CD14-positive monocyte (primary cell): ENCODE measurements at regions not wholly inside any gene's neighbourhood (a gene's known extent, or its start where the extent isn't known, plus 50 kb on each side); places are given as distances from the start of the nearest gene placed in this dataset.

ENCODE experiments used
- DNase-seq, 3 donors: peaks; one replicate each; pipeline ENCODE4 v3.0.0-alpha.2; 2011 to 2022
- H2AFZ ChIP-seq: 2 replicates; pipeline ENCODE4 v1.6.0; 2012; ENCODE audit warnings: mild to moderate bottlenecking, low read depth, low read length, inconsistent platforms; ENCODE audit not compliant: insufficient read depth, poor library complexity, severe bottlenecking
- H3K27ac ChIP-seq, 2 donors: 1 replicate in 1 of 2; 2 replicates in 1 of 2; pipeline ENCODE4 v1.5.1; 2012 to 2013; ENCODE audit warnings: low read length in 2 of 2, control low read depth in 1 of 2, inconsistent platforms in 1 of 2, low read depth in 1 of 2, mild to moderate bottlenecking in 1 of 2
- H3K27me3 ChIP-seq, 2 donors: one replicate each; pipeline versions ENCODE4 v1.6.0 to v1.6.1; 2011 to 2013; ENCODE audit warnings: low read length in 2 of 2; ENCODE audit not compliant: control insufficient read depth in 2 of 2, insufficient read depth in 2 of 2
- H3K36me3 ChIP-seq, 2 donors: replicated peaks in 1 of 2; 1 replicate in 1 of 2; 2 replicates in 1 of 2; pipeline versions ENCODE4 v1.5.1 to v1.6.1; 2012 to 2013; ENCODE audit warnings: low read length in 2 of 2, control low read depth in 1 of 2, inconsistent platforms in 1 of 2, mild to moderate bottlenecking in 1 of 2; ENCODE audit not compliant: insufficient read depth in 2 of 2, control insufficient read depth in 1 of 2
- H3K4me1 ChIP-seq, 2 donors: 1 replicate in 1 of 2; 2 replicates in 1 of 2; pipeline versions ENCODE4 v1.5.1 to v1.6.1; 2012 to 2013; ENCODE audit warnings: low read length in 2 of 2, control low read depth in 1 of 2, inconsistent platforms in 1 of 2, mild to moderate bottlenecking in 1 of 2, moderate library complexity in 1 of 2; ENCODE audit not compliant: insufficient read depth in 2 of 2, control insufficient read depth in 1 of 2
- H3K4me2 ChIP-seq: replicated peaks from 2 replicates; pipeline ENCODE3; 2012; ENCODE audit warnings: low read length, moderate library complexity, mild to moderate bottlenecking; ENCODE audit not compliant: poor library complexity, severe bottlenecking; ENCODE audit errors: extremely low read depth
- H3K4me3 ChIP-seq, 3 experiments: fragments of 200-600 bp in 1 of 3; sonication (generic) in 1 of 3; replicated peaks in 1 of 3; 1 replicate in 2 of 3; 2 replicates in 1 of 3; pipeline ENCODE4 v1.5.1; 2011 to 2013; ENCODE audit warnings: low read length in 3 of 3, mild to moderate bottlenecking in 3 of 3, control low read depth in 2 of 3, low read depth in 2 of 3, inconsistent platforms in 1 of 3, moderate library complexity in 1 of 3
- H3K79me2 ChIP-seq: 2 replicates; pipeline ENCODE4 v1.6.0; 2012; ENCODE audit warnings: mild to moderate bottlenecking, control low read depth, inconsistent platforms, low read length, moderate library complexity; ENCODE audit not compliant: insufficient read depth
- H3K9ac ChIP-seq: 2 replicates; pipeline ENCODE4 v1.6.0; 2017; ENCODE audit warnings: low read length, mild to moderate bottlenecking; ENCODE audit not compliant: insufficient read depth, poor library complexity, severe bottlenecking
- H3K9me3 ChIP-seq, 2 donors: replicated peaks in 1 of 2; 1 replicate in 1 of 2; 2 replicates in 1 of 2; pipeline versions ENCODE4 v1.5.1 to v1.6.1; 2012 to 2013; ENCODE audit warnings: low read length in 2 of 2, control low read depth in 1 of 2; ENCODE audit not compliant: control insufficient read depth in 1 of 2, insufficient read depth in 1 of 2
- H4K20me1 ChIP-seq: 2 replicates; pipeline ENCODE4 v1.6.0; 2012; ENCODE audit warnings: mild to moderate bottlenecking, low read length, control low read depth, moderate library complexity; ENCODE audit not compliant: insufficient read depth
- H3K27ac Mint-ChIP-seq, 7 donors: one replicate each; pipeline ENCODE4 v1.8.0; 2020; ENCODE audit warnings: mild to moderate bottlenecking in 7 of 7, mixed read lengths in 7 of 7, moderate library complexity in 6 of 7, inconsistent platforms in 2 of 7
- H3K27me3 Mint-ChIP-seq, 3 donors: one replicate each; pipeline ENCODE4 v1.8.0; 2021 to 2022; ENCODE audit warnings: low read depth in 3 of 3, mild to moderate bottlenecking in 3 of 3, mixed read lengths in 3 of 3, moderate library complexity in 3 of 3, inconsistent platforms in 1 of 3
- H3K36me3 Mint-ChIP-seq, 2 donors: one replicate each; pipeline ENCODE4 v1.8.0; 2020; ENCODE audit warnings: mixed read lengths in 2 of 2, inconsistent platforms in 1 of 2, mild to moderate bottlenecking in 1 of 2
- H3K4me1 Mint-ChIP-seq: one replicate; pipeline ENCODE4 v1.8.0; 2020; ENCODE audit warnings: mild to moderate bottlenecking, mixed read lengths
- H3K4me3 Mint-ChIP-seq, 2 donors: one replicate each; pipeline ENCODE4 v1.8.0; 2020; ENCODE audit warnings: mild to moderate bottlenecking in 2 of 2, mixed read lengths in 2 of 2, moderate library complexity in 1 of 2
- H3K9me3 Mint-ChIP-seq, 7 donors: one replicate each; pipeline ENCODE4 v1.8.0; 2020 to 2022; ENCODE audit warnings: mixed read lengths in 7 of 7, mild to moderate bottlenecking in 6 of 7, moderate library complexity in 6 of 7, inconsistent platforms in 2 of 7
- WGBS: methylation state at CpG from one replicate; pipeline ENCODE4 v1.1.5; 2013; ENCODE audit warnings: missing lambda C conversion rate; ENCODE audit not compliant: insufficient coverage; 5-methylcytosine and 5-hydroxymethylcytosine counted together
- intact Hi-C, 2 donors: fragments of 100-400 bp; cut with micrococcal nuclease; formaldehyde crosslinking; loops; one replicate each; pipeline versions ENCODE4 v1.15.0 to v1.15.1; 2023
- TF ChIP-seq, protein P1 (sequence below): fragments of 200-600 bp; IDR thresholded peaks from one replicate; pipeline ENCODE4 v1.8.0; 2022; ENCODE audit warnings: antibody characterized with exemption, mild to moderate bottlenecking

DNA sequence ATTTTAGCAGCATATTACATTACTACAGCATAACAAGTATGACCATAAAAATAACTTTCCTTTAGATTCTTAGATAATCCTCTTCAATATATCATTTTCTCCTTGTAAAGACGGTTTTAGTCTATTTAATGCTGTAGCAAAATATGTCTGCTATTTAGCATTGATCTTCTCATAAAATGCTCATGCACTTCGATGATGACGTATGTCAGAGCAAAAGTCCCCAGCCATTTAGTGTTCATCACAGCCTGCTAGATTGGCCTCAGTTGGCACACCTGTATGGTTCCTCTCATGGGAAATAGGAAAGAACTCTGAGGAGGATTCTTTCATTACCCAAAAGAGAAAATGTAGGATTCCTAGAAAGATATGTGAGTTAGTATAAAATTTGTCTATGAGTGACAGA lies 232.2 kb downstream of the MAP2K6 start:
- H3K4me3 Mint-ChIP-seq = no peak overlapping the region
- DNase-seq = no peak
- no peak overlapping the region for H3K4me2 ChIP-seq
- no peaks in the 10 kb centered on the region for H3K36me3 Mint-ChIP-seq
- H3K27ac Mint-ChIP-seq = no peak overlapping the region
- no peaks in the 10 kb centered on the region for H3K27me3 Mint-ChIP-seq
- H3K4me1 Mint-ChIP-seq = no peaks in the 10 kb centered on the region
- no peak overlapping the region for H3K9ac ChIP-seq
- H3K9me3 Mint-ChIP-seq = peaks cover 0 to 6% (median 1%) of the 10 kb centered on the region in 7 donors
- no peak overlapping the region for H3K27ac ChIP-seq
- H3K4me3 ChIP-seq = no peak overlapping the region
- WGBS = no CpG with 5 or more reads among the region's 3 CpGs
- intact Hi-C loops = no loop called here
- no peaks in the 10 kb centered on the region for H4K20me1 ChIP-seq
- no peaks in the 10 kb centered on the region for H3K9me3 ChIP-seq
- TF ChIP-seq, protein P1, sequence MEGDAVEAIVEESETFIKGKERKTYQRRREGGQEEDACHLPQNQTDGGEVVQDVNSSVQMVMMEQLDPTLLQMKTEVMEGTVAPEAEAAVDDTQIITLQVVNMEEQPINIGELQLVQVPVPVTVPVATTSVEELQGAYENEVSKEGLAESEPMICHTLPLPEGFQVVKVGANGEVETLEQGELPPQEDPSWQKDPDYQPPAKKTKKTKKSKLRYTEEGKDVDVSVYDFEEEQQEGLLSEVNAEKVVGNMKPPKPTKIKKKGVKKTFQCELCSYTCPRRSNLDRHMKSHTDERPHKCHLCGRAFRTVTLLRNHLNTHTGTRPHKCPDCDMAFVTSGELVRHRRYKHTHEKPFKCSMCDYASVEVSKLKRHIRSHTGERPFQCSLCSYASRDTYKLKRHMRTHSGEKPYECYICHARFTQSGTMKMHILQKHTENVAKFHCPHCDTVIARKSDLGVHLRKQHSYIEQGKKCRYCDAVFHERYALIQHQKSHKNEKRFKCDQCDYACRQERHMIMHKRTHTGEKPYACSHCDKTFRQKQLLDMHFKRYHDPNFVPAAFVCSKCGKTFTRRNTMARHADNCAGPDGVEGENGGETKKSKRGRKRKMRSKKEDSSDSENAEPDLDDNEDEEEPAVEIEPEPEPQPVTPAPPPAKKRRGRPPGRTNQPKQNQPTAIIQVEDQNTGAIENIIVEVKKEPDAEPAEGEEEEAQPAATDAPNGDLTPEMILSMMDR = no peak
- no peaks in the 10 kb centered on the region for H3K27me3 ChIP-seq
- H3K79me2 ChIP-seq = no peaks in the 10 kb centered on the region
- H3K4me1 ChIP-seq = no peaks in the 10 kb centered on the region
- no peaks in the 10 kb centered on the region for H3K36me3 ChIP-seq
- no peak overlapping the region for H2AFZ ChIP-seq

DNA sequence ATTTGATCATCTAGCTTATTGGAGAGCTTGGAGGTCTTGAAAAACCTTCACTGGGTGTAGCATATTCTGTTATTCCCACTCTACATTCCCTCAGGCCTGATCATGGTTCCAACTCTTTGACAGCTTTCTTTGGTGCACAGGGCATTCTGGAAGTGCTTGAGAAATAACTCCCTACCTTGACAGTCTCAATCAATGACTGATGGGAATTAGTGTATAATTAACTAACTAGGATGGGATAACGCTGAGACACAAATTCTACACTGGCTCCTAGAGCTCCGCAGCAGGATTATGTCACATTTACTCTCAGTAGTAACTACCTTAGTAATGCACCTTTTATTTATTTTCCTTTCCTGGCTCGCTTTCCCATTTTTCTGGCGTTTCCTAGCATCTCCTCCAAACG lies 236.4 kb downstream of the MAP2K6 start:
- intact Hi-C loops = no loop called here
- Histone ChIP-seq H3K79me2 (no peaks in the 10 kb centered on the region), H2AFZ (no peak overlapping the region), H3K4me2 (no peak overlapping the region), H3K9me3 (no peaks in the 10 kb centered on the region), H3K36me3 (no peaks in the 10 kb centered on the region), H3K27me3 (no peaks in the 10 kb centered on the region), H3K4me3 (no peak overlapping the region), H3K9ac (no peak overlapping the region), H4K20me1 (no peaks in the 10 kb centered on the region), H3K27ac (no peak overlapping the region), H3K4me1 (no peaks in the 10 kb centered on the region)
- Mint-ChIP-seq H3K36me3 (no peaks in the 10 kb centered on the region), H3K27me3 (no peaks in the 10 kb centered on the region), H3K4me1 (no peaks in the 10 kb centered on the region), H3K4me3 (no peak overlapping the region), H3K27ac (no peak overlapping the region), H3K9me3 (peaks cover 0 to 10% (median 4%) of the 10 kb centered on the region in 7 donors)
- no peak for DNase-seq
- TF ChIP-seq, protein P1 = no peak
- WGBS = 93% methylated on average over 3 of the region's 5 CpGs
